HG02973 (cell line): ENCODE measurements at regions not wholly inside any gene's neighbourhood (a gene's known extent, or its start where the extent isn't known, plus 50 kb on each side); places are given as distances from the start of the nearest gene placed in this dataset.
"Not testable (repeated sequence)": the region's sequence is repeated elsewhere in the genome, so short reads cannot be mapped to it uniquely, and the experiment has no call there.

Experiments
- ATAC-seq: cut with Tn5 transposase; IDR thresholded peaks from one replicate; pipeline ENCODE4 v1.9.1; 2021; ENCODE audit warnings: moderate library complexity; ENCODE audit not compliant: unreplicated experiment

DNA sequence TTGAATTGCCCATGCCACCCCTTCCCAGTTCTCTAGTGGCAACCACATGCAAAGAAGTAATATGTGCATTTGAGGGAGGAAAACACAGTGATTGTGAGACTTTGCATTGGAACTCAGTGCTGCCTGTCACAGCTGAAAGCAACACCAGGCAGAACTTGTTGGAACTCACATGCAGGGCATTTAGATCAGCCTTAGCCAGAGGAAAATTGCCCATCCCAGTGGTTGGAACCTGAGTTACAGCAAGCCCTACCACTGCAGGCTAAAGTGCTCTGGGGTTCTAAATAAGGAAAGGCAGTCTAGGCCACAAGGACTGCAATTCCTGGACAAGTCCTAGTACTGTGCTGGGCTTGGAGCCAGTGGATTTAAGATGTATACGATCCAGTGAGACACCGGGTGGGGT, 245.3 kb upstream of the UFL1 start:
- ATAC-seq = no peak

DNA sequence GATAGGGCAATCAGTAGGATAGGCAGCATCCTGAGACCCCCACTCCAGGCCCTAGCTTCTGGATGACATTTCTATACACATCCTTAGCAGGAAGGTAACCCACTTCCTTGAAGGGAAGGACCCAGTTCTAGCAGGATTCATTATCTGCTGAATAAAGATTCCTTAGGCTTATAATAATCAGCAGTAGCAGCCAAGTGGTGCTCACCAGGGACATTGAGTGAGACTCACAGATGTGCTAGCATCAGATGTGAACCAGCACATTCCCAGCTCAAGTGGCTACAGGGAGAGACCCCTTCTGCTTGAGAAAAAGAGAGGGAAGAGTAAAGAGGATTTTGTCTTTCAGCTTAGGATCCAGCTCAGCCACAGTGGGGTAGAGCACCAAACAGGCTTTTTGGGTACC, 244.8 kb upstream of the UFL1 start:
- ATAC-seq = no peak

DNA sequence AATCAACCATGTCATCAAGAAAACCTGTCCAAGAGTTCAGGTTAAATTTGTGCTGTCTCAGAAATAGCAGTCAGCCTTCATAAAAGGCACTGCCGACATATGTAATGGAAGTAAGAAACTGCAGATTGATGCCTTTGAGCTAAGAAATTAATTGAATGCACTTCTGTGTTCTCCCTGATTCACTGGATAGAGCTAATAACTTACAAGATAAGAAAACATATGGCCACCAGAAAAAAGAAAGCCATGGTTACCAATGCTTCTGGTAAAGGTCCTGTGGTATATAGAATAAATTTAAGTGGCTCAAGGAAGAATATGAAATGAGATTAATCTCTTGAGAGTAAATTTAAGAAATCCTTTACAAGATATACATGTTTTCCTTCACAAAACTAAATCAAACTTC, 242.5 kb upstream of the UFL1 start:
- no peak for ATAC-seq

DNA sequence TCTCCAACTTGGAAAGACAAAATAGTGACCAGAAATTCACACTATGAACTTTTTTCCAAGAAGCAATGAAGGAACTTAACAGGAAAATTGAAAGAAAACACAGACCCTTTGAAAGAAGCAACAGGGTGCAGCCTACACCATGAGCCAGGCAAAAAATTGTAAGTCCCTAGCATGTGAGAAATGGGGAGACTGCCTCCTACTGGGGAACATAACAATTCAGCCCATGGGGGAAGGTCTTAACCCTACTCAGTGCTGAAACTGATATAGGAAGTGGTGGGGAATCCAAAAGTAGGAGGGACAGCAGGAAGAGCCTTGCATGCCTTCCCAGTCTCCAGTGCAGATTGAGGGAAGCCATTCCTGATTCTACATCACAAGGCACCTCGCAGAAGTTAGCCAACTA, 235.1 kb upstream of the UFL1 start:
- ATAC-seq = no peak

DNA sequence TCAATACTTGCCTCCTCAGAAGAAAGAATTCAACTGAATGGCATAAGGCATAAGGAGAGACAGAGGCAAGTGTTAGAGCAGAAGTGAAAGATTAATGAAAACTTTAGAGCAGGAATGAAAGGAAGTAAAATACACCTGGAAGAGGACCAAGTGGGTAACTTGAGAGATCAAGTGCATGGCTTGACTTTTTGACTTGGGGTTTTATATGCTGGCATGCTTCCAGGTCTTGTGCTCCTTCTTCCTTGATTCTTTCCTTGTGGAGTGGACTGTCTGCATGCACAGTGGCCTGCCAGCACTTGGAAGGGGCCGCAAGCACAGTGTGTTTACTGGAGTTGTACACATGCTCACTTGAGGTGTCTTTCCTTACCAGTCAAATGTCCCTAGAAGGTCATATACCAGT, 222.1 kb upstream of the UFL1 start:
- no peak for ATAC-seq

DNA sequence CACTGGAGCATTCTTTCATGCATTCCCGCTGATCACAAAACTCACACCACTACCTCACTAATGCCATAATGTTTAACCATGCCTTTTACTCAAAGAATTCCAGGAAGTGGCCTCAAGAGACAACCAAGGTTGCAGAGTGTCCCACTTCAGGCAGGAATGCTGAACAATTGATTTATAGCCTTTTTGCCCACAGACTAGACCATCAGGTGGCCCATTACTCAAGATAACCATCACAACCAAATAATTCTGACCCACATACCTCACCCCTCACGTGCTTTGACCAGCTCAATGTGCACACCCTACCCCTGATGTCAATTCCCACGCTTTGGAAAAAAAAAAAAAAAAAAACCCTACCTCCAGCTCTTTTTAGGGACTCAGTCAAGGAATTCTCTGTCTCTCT, 220.6 kb upstream of the UFL1 start:
- ATAC-seq = no peak

DNA sequence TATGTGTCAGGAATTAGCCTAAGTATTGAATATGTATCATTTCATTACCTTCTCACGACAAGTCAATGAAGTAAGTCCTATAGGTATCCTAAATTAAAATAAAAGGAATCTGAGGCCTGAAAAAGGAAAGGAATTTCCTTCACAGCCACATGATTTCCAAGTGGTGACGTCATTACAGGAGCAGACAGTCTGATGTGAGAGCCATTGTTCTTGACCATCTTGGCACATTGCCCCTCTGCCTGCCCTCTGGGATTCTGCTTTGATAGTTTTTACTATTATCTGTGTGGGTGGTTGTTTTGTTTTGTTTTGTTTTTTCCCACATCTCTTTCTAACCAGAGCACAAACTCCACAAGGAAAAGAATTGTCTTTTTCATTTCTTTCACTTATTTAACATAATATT, 219.8 kb upstream of the UFL1 start:
- ATAC-seq = no peak

DNA sequence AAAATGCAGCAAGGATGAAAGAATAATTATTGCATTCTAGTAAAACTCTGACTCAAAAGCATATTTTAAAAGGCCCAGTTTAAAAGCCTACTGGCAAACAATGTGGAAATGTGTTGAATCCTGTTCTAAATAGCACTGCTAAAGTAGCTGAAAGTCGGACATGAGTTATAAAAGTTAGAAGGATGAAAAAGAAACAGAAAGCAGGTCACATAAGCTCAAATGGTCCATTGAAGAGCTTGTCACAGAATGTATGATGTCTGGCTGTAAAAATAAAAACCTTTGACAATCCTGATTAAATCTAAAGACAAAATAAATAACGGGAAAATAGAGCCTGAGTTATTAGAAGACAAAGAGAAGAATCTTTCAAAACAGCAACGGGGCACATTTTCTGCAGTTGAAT, 218.6 kb upstream of the UFL1 start:
- ATAC-seq = no peak

DNA sequence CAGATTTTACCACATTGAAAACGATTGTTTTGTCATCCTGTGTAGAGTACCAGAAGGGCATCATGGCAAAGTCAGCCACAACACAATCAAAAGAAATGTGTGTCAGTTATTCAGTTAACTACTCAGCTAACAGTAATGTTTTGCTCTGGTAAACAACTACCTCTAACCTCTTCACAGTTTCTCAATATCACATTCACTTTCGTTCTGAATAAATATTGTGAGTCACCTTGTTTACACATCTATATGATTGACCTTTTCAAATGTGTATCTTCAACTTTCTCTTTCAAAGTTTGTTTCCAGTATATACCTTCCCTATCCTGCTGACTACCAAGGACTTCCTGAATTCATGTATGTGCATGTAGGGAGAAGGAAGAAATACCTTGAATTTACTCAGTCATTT, 216.6 kb upstream of the UFL1 start:
- ATAC-seq = peak; percentile 96

DNA sequence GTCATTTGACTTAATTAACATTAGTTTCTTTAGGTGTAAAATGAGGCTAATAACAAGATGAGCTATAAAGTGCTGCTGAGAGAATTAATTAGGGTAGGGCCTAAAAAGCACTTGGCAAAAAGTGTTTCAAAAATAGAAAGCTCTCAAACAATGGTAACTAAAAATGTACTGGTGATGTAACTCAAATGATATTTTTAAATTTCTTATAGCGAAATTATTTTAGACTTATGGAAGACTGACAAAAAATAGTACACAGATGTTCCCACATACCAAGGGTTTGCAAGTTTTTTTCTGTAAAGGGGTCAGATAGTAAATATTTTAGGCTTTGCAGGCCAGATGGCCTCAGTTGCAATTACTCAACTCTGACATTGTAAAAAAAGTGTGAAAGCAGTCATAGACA, 190.7 kb upstream of the UFL1 start:
- no peak for ATAC-seq

DNA sequence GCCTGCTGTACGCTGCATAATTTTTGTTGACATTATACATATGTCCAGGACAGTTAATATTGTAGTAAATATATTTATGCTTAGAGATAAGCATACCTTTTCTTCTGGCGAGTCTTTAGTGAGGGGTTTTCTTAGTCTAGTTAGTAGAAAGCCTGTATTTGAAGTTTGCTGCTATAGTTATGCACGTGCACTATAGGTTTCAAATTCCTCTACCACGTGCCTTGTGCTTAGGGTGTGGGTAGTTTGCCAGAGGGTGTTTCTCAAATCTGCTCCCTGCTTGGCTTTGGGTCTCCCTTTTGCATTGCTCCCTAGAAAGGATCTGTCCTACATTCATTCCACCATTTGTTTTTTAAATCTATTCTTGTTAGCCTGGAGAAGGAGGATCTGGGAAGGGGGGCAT, 181.4 kb upstream of the UFL1 start:
- ATAC-seq = no peak

DNA sequence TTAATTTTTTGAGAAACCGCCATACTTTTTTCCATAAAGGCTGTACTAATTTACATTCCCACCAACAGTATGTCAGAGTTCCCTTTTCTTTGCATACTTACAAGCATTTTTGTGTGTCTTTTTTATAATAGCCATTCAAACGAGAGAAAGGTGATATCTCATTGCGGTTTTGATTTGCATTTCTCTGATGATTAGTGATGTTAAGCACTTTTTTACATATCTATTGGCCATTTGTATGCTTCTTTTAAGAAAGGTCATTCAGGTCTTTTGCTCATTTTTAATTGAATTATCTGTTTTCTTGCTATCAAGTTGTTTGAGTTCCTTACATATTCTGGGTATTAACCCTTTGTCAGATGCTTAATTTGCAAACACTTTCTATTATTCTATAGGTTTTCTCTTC, 176.1 kb upstream of the UFL1 start:
- no peak for ATAC-seq

DNA sequence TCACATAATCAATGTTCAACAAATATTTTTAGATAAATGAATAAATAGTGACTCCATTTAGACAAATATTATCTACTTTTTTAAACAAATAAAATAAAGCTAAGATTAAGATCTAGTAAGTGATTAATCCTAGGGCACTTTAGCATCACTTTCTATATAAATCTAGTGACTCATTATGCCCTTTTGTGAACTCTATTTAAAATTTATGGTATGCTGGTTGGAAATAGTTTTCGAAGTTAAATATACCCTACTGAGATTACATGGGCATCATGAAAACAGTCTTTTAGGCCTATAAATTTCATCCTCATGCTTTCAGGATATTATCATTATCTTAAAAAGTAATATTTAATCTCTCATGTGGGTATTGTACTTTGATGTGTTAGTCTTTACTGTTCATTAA, 140.4 kb upstream of the UFL1 start:
- ATAC-seq = no peak

DNA sequence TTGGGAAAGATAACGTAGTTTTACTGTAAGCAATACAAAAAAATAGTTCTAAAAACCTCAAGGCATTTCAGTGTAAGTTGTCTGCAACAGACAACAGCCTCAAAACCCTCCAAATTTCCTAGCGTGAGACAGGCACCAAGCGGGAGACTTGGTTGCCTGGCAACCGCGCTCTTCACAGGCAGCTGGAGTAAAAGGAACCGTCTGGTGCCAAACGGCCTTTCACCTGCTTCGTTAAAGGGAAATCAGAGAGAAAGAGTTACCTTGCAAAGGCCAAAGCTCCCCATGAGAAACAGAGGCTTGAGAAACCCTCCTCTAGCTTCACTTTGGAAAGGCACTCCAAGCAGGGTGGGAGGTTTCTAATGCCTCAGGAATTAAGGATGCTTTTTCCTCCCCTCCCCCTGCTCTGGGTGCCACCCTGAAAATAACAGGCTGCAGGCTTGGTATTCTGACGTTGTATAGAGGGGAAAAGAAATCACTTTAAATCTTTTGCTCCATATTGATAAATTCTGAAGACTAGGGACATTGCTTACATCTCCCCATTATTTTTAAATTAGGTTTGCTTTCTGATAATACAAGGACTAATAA, 129.7 kb upstream of the UFL1 start:
- peak; percentile 74 for ATAC-seq

DNA sequence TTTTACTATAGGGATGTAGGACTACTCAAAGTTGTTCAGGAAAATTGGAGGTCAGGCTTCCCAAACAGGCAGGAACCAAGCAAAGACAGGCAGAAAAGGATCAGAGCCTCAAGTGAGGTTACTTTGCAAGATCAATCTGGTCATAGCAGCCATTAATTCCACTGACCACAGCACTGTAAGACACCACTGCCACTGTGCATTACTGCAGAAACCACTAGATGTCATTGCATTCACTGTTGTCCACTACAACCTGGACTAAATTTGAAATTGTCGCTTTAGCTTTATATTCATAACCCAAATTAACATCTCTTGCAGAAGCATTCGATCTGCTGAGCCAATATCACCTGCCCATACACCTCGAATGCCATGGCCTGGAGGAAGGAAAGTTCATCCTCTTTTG, 126.9 kb upstream of the UFL1 start:
- no peak for ATAC-seq

DNA sequence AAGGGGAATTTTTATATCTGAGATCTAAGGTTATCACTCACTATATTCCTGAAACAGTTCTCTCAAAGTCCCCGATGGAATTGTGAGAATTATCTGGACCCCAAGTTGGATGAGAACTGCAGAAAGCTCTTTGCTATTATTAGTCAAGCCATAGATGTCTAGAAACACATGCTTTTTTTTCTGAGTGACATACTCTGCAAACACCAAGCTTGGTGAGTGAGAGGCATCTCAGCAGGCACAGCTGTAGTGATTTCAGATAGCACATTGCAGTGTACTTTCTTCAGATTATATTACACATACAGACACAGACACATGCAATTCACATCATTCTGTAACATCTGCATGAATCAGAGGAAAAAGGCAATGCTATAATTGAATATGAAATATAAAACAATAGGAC, 111.1 kb upstream of the UFL1 start:
- ATAC-seq = no peak

DNA sequence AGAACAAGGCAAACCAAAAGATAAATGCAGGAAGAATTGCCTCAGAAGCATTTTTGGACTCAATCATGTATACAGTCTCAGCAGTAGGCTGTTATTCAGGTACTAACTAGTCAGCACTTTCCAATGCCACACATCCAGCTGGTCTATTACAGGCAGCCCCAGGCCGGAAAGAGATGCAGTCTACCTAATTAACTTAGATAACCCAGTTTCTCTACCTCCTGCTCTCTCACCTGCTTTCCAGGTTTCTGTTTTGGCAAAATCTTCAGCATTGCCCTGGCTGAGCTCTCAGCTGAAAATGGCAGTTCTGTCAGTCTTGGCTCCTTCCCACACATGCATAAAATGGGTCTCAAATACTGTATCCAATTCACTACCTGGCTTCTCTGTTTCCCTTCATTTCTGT, 101.3 kb upstream of the UFL1 start:
- ATAC-seq = no peak

DNA sequence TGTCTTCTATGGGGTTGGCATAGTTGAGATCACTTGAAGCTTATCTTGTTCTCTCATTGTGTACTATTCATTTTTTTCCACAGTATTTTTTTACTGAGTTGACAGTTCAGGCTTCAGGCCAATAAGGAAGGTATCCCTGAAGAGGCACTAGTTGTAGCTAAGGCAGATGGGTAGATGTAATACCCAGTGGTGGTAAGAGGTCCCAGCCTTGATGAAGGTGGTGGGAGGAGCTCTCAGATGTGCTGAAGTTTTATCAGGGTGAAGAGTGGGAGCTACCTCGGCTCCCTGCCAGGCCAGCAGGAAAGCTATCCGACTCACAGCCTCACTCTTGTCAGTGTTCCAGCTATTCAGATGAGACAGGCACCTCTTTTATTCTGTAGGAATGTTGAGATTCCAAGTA, 87.7 kb upstream of the UFL1 start:
- no peak for ATAC-seq

DNA sequence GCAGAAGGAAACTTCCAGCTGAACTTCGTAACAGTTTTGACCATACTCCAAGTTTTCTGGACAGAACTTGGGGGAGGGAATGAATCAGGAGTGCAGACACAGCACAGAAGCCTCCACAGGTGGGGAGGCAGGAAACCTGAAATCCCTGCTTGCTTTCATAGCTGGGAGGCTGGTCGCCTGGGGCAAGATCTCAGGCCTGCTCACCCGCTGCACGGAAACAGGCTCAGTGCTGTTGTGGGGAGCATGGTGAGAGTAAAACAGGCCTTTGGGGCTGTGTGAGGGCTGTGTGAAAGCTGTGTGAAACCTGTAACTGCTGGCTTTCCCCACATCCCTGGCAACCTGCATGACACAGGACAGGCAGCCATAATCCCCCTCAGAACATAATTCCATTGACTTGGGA, 85.2 kb upstream of the UFL1 start:
- ATAC-seq = no peak

DNA sequence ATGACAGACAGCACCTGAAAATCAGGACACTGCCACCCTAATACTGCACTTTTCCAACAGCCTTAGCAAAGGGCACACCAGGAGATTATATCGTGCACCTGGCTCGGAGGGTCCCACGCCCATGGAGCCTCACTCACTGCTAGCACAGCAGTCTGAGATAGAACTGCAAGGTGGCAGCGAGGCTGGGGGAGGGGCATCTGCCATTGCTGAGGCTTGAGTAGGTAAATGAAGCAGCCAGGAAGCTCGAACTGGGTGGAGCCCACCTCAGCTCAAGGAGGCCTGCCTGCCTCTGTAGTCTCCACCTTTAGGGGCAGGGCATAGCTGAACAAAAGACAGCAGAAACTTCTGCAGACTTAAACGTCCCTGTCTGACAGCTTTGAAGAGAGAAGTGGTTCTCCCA, 84.4 kb upstream of the UFL1 start:
- not testable (repeated sequence) for ATAC-seq

DNA sequence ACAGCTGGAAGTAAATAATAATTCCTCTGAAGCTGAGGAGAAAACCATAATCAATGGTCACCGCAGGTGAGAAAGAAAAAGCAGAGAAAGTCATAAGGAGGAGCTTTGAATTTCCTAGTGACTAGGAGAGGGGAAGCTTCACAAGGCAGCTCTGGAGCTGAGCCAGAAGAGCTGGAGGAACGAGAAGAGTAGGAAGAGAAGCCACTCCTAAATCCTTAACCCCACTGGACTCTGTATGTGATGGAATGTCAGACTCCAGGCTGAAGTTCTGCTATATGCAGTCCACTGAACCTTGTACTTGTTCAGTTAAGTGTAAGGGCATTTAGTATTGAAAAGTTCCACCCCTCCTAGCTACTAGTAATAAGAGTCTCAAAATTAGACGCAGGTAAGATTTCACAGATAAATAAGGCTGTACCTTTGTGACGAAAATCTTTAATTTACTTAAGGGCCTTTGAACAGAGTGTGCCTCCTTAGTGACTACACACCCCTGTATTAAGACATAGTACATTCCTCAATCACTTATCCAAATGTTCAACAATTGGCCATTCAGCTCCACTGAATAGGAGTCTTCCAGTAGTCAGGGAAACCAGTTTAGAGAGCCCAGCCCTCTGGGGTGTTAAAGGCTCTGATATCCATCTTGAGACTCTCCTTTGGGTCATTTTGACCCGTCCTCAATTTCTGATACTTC, 71.4 kb upstream of the UFL1 start:
- ATAC-seq = no peak

DNA sequence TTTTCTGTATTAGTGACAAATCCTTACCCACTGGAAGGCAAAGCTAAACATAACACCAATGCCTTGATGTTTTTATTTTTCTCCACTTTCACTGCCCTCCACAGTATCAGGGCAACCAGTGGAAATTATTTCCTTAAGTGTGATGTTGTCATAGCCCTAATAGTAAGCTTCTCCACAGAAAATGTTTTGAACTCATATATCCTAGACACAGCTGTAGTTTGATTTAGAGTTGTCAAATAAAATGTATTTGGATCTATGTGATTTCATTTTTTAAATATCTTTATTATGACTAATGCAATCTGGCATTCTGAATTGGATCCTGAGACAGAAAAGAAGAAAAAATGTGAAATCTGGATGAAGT, 70.9 kb upstream of the UFL1 start:
- ATAC-seq = no peak

DNA sequence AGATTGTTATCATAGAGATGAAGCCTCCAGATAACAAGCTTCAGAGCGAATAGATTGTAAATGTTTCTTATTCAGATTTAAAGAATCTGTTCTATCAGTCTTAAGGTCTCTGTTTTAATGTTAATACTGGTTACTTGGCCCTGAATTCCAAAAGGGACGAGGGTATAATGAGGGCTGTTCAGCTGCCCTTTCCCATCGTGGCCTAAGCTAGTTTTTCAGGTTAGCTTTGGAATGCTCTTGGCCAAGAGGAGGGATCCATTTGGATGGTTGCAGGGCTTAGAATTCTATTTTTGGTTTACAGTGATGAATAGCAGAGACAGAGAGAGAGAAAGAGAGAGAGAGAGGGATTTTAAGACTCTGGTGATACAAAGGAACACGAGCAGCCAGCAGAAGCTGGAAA, 62.8 kb upstream of the UFL1 start:
- ATAC-seq = no peak
